NB4 (cell line): ENCODE measurements at regions not wholly inside any gene's neighbourhood (a gene's known extent, or its start where the extent isn't known, plus 50 kb on each side); places are given as distances from the start of the nearest gene placed in this dataset.

Source experiments
- MAX ChIP-seq: IDR thresholded peaks from 2 replicates; pipeline ENCODE4 v1.6.1; 2011; ENCODE audit warnings: low read depth, low read length
- MYC ChIP-seq: IDR thresholded peaks from 2 replicates; pipeline ENCODE4 v1.6.1; 2011; ENCODE audit warnings: low read depth, low read length
- POLR2A ChIP-seq: IDR thresholded peaks from 2 replicates; pipeline ENCODE4 v1.6.1; 2011; ENCODE audit warnings: mild to moderate bottlenecking; ENCODE audit not compliant: insufficient read length; ENCODE audit errors: extremely low read depth
- TF ChIP-seq, protein P1 (sequence below): IDR thresholded peaks from one replicate; pipeline ENCODE4 v1.5.1; 2012; ENCODE audit warnings: low read depth, low read length

DNA sequence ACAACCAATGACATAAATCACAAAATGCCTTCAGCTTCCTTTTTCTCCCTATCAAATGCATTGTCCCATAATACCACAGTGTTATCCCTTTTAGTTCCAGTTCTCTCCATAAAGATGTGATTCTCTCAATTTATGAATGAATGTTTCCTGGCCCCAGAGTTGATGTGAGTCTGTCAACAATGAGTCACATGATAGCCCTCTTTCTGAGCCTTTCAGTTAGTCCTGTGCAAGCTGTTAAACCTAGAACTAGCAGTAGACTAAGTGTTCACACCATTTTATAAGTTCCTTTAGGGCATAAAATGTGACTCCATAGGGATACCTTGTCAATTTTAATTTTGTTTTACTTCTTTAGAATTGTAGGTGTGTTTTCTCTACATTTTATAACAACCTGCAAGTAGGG is 129.5 kb downstream of the PABPC4L start:
- no peak for TF ChIP-seq MAX
- TF ChIP-seq, protein P1, sequence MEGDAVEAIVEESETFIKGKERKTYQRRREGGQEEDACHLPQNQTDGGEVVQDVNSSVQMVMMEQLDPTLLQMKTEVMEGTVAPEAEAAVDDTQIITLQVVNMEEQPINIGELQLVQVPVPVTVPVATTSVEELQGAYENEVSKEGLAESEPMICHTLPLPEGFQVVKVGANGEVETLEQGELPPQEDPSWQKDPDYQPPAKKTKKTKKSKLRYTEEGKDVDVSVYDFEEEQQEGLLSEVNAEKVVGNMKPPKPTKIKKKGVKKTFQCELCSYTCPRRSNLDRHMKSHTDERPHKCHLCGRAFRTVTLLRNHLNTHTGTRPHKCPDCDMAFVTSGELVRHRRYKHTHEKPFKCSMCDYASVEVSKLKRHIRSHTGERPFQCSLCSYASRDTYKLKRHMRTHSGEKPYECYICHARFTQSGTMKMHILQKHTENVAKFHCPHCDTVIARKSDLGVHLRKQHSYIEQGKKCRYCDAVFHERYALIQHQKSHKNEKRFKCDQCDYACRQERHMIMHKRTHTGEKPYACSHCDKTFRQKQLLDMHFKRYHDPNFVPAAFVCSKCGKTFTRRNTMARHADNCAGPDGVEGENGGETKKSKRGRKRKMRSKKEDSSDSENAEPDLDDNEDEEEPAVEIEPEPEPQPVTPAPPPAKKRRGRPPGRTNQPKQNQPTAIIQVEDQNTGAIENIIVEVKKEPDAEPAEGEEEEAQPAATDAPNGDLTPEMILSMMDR: no peak
- no peak for TF ChIP-seq POLR2A
- no peak for TF ChIP-seq MYC
